HepG2 (cell line): ENCODE measurements at regions not wholly inside any gene's neighbourhood (a gene's known extent, or its start where the extent isn't known, plus 50 kb on each side); places are given as distances from the start of the nearest gene placed in this dataset.

ENCODE experiments used
- ATAC-seq: fragments of 200-7000 bp; cut with Tn5 transposase; 3 replicates; pipeline ENCODE4 v1.9.1; 2020; ENCODE audit warnings: mild to moderate bottlenecking, moderate library complexity
- BruUV-seq: library from RNA; stranded (reverse); fragments of 400-500 nt; replicated peaks from 2 replicates; lab custom pipeline; 2021; lab: Mats Ljungman, UMichigan
- CTCF ChIA-PET: fragments of 300-600 bp; formaldehyde crosslinking; extraction: SDS; loops from one replicate; lab custom pipeline; 2021; ENCODE audit warnings: low total read pairs, inconsistent platforms, low intra/inter-chr PET ratio; lab: Yijun Ruan, JAX
- POLR2A ChIA-PET: fragments of 350-600 bp; sonication (Branson Sonifier 250); formaldehyde crosslinking; loops from one replicate; lab custom pipeline; 2020; ENCODE audit warnings: antibody characterized with exemption, inconsistent platforms; lab: Yijun Ruan, JAX
- DNase-seq: peaks from one replicate; pipeline ENCODE4 v3.0.0-alpha.2; 2015; ENCODE audit warnings: low spot score
- FAIRE-seq: peaks from 3 replicates; lab custom pipeline; 2011; peaks lifted over from hg19 to GRCh38; lab: Jason Lieb, UNC
- H2AFZ ChIP-seq: one replicate; pipeline ENCODE4 v1.6.1; 2011; ENCODE audit warnings: low read length, inconsistent platforms
- H3K27ac ChIP-seq: fragments of 300-600 bp; 3 replicates; pipeline ENCODE4 v1.8.0; 2011; ENCODE audit warnings: mixed run types, mild to moderate bottlenecking, mixed read lengths, low read length, inconsistent platforms; ENCODE audit not compliant: insufficient read depth; ENCODE audit errors: extremely low read length
- H3K27me3 ChIP-seq, 2 experiments: fragments of 200-600 bp in 1 of 2; 2 replicates in 1 of 2; 3 replicates in 1 of 2; pipeline versions ENCODE4 v1.6.0 to v1.8.0; 2011; ENCODE audit warnings: low read length in 2 of 2, mild to moderate bottlenecking in 2 of 2, moderate library complexity in 2 of 2, inconsistent platforms in 1 of 2; ENCODE audit not compliant: insufficient read depth in 2 of 2, control insufficient read depth in 1 of 2
- H3K36me3 ChIP-seq, 2 experiments: fragments of 200-600 bp in 1 of 2; replicated peaks in 1 of 2; 2 replicates in 1 of 2; 3 replicates in 1 of 2; pipeline versions ENCODE4 v1.5.1 to v1.8.0; 2011; ENCODE audit warnings: low read length in 2 of 2, inconsistent platforms in 1 of 2; ENCODE audit not compliant: insufficient read depth in 2 of 2, control insufficient read depth in 1 of 2
- H3K4me1 ChIP-seq: 2 replicates; pipeline ENCODE4 v1.5.1; 2012; ENCODE audit warnings: low read length, inconsistent platforms; ENCODE audit not compliant: insufficient read depth
- H3K4me2 ChIP-seq: 2 replicates; pipeline ENCODE4 v1.6.0; 2011; ENCODE audit warnings: low read depth, low read length, inconsistent platforms
- H3K4me3 ChIP-seq, 3 experiments: fragments of 200-600 bp in 1 of 3; sonication (generic), shearing (Covaris generic) in 1 of 3; replicated peaks in 1 of 3; 2 replicates each; pipeline ENCODE4 v1.5.1; 2011 to 2016; ENCODE audit warnings: low read length in 3 of 3, inconsistent platforms in 2 of 3, low read depth in 2 of 3, mild to moderate bottlenecking in 2 of 3, control low read depth in 1 of 3, mixed read lengths in 1 of 3; ENCODE audit not compliant: insufficient read depth in 1 of 3
- H3K79me2 ChIP-seq: one replicate; pipeline ENCODE4 v1.6.1; 2011; ENCODE audit warnings: low read length, inconsistent platforms; ENCODE audit not compliant: insufficient read depth
- H3K9ac ChIP-seq: 2 replicates; pipeline ENCODE4 v1.6.0; 2011; ENCODE audit warnings: mild to moderate bottlenecking, low read depth, low read length, inconsistent platforms; ENCODE audit not compliant: insufficient read depth
- H3K9me3 ChIP-seq: 2 replicates; pipeline ENCODE4 v1.5.1; 2012; ENCODE audit warnings: mild to moderate bottlenecking, low read length
- H4K20me1 ChIP-seq: 2 replicates; pipeline ENCODE4 v1.6.0; 2011; ENCODE audit warnings: inconsistent platforms, mild to moderate bottlenecking, low read length, moderate library complexity; ENCODE audit not compliant: insufficient read depth
- NFE2L2 ChIP-seq: fragments of 150-350 bp; IDR thresholded peaks from 2 replicates; pipeline ENCODE4 v1.6.1; 2014; ENCODE audit warnings: low read length
- NR3C1 ChIP-seq: sonication (generic); formaldehyde crosslinking; IDR thresholded peaks from 2 replicates; pipeline ENCODE4 v1.4.0; 2020; ENCODE audit warnings: missing genetic modification reagents
- REXO4 ChIP-seq: sonication (generic); formaldehyde crosslinking; IDR thresholded peaks from 2 replicates; pipeline ENCODE4 v1.8.0; 2022; ENCODE audit warnings: missing genetic modification reagents, mild to moderate bottlenecking, borderline replicate concordance
- SNAPC2 ChIP-seq: sonication (generic); formaldehyde crosslinking; IDR thresholded peaks from 2 replicates; pipeline ENCODE4 v1.8.1; 2022; ENCODE audit warnings: mild to moderate bottlenecking, missing genetic modification reagents
- THAP9 ChIP-seq: sonication (generic); formaldehyde crosslinking; IDR thresholded peaks from 2 replicates; pipeline ENCODE4; 2020; ENCODE audit warnings: missing genetic modification reagents, mild to moderate bottlenecking, borderline replicate concordance
- TSC22D2 ChIP-seq: sonication (generic); formaldehyde crosslinking; IDR thresholded peaks from 2 replicates; pipeline ENCODE4 v1.5.1; 2020; ENCODE audit warnings: missing genetic modification reagents, mild to moderate bottlenecking, borderline replicate concordance
- ZFP62 ChIP-seq: sonication (generic); formaldehyde crosslinking; IDR thresholded peaks from 2 replicates; pipeline ENCODE4 v1.4.0; 2020; ENCODE audit warnings: missing genetic modification reagents
- ZNF253 ChIP-seq: sonication (generic); formaldehyde crosslinking; IDR thresholded peaks from 2 replicates; pipeline ENCODE4 v1.8.0; 2022; ENCODE audit warnings: mild to moderate bottlenecking, missing genetic modification reagents, borderline replicate concordance
- ZNF7 ChIP-seq: IDR thresholded peaks from 2 replicates; pipeline ENCODE4 v1.6.1; 2016; ENCODE audit warnings: missing biosample characterization, missing genetic modification reagents
- WGBS: methylation state at CpG from one replicate; pipeline ENCODE4 v1.1.6; 2017; ENCODE audit warnings: low lambda C conversion rate; 5-methylcytosine and 5-hydroxymethylcytosine counted together
- in situ Hi-C: cut with HindIII; loops from 2 replicates; pipeline ENCODE4 v1.10.0; 2017; ENCODE audit warnings: low pct_unique_long_range_greater_than_20kb; ENCODE audit not compliant: extremely low pct_ligation_motif_present
- intact Hi-C: fragments of 100-400 bp; cut with micrococcal nuclease; formaldehyde crosslinking; loops from one replicate; pipeline ENCODE4 v1.10.0; 2022; ENCODE audit not compliant: unreplicated experiment

- TF ChIP-seq ZNF253 (CRISPR knock-in tag) (no peak), ZFP62 (CRISPR knock-in tag) (no peak), ZNF7 (no peak)
- TF ChIP-seq, all 625 proteins: peak for 0
Measured at GRCh38 chr5:5686356-5686755, 263.9 kb downstream of the ICE1 start (continued).

- CTCF ChIA-PET: no interaction called here
- POLR2A ChIA-PET: no interaction called here
- no peaks in the 10 kb centered on the region for H3K9me3 ChIP-seq
- no peaks in the 10 kb centered on the region for H4K20me1 ChIP-seq
- peaks cover 0 to 14% of the 10 kb centered on the region in 2 experiments; a peak in 2 of 5 replicates for H3K27me3 ChIP-seq
- DNase-seq: no peak
- no peak for TF ChIP-seq SNAPC2 (CRISPR knock-in tag)
- TF ChIP-seq REXO4 (CRISPR knock-in tag): no peak
- no peak for TF ChIP-seq NFE2L2
- no peak for TF ChIP-seq TSC22D2
- TF ChIP-seq THAP9 (CRISPR knock-in tag): no peak
- TF ChIP-seq NR3C1 (CRISPR knock-in tag): no peak
- H3K36me3 ChIP-seq: no peaks in the 10 kb centered on the region
- H3K27ac ChIP-seq: no peak overlapping the region
- H3K4me1 ChIP-seq: no peaks in the 10 kb centered on the region
- no peak for ATAC-seq
- intact Hi-C loops (no loop called here), in situ Hi-C loops (no loop called here)
- no peak overlapping the region for H3K4me3 ChIP-seq
- no peak for FAIRE-seq
- no peaks in the 10 kb centered on the region for H3K79me2 ChIP-seq
- H3K4me2 ChIP-seq: no peak overlapping the region
- H3K9ac ChIP-seq: no peak overlapping the region
- BruUV-seq: no TSS peak
- H2AFZ ChIP-seq: no peak overlapping the region
- WGBS: 5% methylated on average over 3 of the region's 3 CpGs
Measured at GRCh38 chr5:5685737-5686136, 263.3 kb downstream of the ICE1 start.
